ENCODE measurements at regions not wholly inside any gene's neighbourhood (a gene's known extent, or its start where the extent isn't known, plus 50 kb on each side); places are given as distances from the start of the nearest gene placed in this dataset.
"Not testable (repeated sequence)": the region's sequence is repeated elsewhere in the genome, so short reads cannot be mapped to it uniquely, and the experiment has no call there.

GRCh38 chr6:152828431-152828830 is 77.8 kb downstream of the VIP start:
- Mint-ChIP-seq H3K4me1 (no peaks in the 10 kb centered on the region), H3K27me3 (ENCODE audit: low read depth) (no peaks in the 10 kb centered on the region), H3K4me3 (no peak overlapping the region), H3K36me3 (ENCODE audit: low read depth) (no peaks in the 10 kb centered on the region), H3K27ac (ENCODE audit: unreplicated experiment) (no peak overlapping the region), H3K9me3 (no peaks in the 10 kb centered on the region)
- DNase-seq (ENCODE audit: low read depth, low spot score): no peak
- TF ChIP-seq, protein P1, sequence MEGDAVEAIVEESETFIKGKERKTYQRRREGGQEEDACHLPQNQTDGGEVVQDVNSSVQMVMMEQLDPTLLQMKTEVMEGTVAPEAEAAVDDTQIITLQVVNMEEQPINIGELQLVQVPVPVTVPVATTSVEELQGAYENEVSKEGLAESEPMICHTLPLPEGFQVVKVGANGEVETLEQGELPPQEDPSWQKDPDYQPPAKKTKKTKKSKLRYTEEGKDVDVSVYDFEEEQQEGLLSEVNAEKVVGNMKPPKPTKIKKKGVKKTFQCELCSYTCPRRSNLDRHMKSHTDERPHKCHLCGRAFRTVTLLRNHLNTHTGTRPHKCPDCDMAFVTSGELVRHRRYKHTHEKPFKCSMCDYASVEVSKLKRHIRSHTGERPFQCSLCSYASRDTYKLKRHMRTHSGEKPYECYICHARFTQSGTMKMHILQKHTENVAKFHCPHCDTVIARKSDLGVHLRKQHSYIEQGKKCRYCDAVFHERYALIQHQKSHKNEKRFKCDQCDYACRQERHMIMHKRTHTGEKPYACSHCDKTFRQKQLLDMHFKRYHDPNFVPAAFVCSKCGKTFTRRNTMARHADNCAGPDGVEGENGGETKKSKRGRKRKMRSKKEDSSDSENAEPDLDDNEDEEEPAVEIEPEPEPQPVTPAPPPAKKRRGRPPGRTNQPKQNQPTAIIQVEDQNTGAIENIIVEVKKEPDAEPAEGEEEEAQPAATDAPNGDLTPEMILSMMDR (conservative IDR thresholded peaks at IDR 0.05): no peak

DNA sequence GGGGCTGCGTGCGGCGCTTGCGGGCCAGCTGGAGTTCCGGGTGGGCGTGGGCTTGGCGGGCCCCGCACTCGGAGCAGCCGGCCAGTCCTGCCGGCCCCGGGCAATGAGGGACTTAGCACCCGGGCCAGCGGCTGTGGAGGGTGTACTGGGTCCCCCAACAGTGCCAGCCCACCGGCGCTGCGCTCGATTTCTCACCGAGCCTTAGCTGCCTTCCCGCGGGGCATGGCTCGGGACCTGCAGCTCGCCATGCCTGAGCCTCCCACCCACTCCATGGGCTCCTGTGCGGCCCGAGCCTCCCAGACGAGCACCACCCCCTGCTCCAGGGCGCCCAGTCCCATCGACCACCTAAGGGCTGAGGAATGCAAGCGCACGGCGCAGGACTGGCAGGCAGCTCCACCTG is 83.8 kb downstream of the VIP start:
- H3K27ac Mint-ChIP-seq (ENCODE audit: unreplicated experiment); H3K4me1 Mint-ChIP-seq; H3K4me3 Mint-ChIP-seq; H3K9me3 Mint-ChIP-seq; DNase-seq (ENCODE audit: low read depth, low spot score); H3K36me3 Mint-ChIP-seq (ENCODE audit: low read depth): not testable (repeated sequence)
- peaks cover 14% of the 10 kb centered on the region for H3K27me3 Mint-ChIP-seq (ENCODE audit: low read depth)

DNA sequence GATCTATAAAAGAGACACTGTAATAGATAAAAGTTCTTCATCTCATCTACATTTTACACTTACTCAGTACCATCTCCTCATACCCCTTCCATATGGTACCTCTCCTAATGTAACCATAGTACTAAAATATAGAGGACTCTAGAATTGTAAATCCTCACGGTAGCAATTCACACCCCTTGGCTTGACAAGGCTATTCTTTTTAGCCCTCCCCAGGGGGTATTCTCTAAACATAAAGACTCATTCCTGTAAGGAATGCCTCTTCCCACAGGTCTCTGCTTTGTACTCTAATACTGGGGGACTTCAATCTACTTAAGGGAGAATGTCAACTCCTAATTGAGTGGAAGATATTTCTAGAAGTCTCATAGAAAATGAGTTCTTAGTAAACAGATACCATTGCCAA is 85.9 kb downstream of the VIP start:
- DNase-seq (ENCODE audit: low read depth, low spot score): no peak
- Mint-ChIP-seq H3K4me1 (no peaks in the 10 kb centered on the region), H3K9me3 (no peaks in the 10 kb centered on the region), H3K36me3 (ENCODE audit: low read depth) (no peaks in the 10 kb centered on the region), H3K4me3 (no peak overlapping the region), H3K27ac (ENCODE audit: unreplicated experiment) (no peak overlapping the region), H3K27me3 (ENCODE audit: low read depth) (peaks cover 20% of the 10 kb centered on the region)
- TF ChIP-seq, protein P1 (conservative IDR thresholded peaks at IDR 0.05): no peak

GRCh38 chr6:152845421-152845820 is 94.8 kb downstream of the VIP start:
- no peaks in the 10 kb centered on the region for H3K36me3 Mint-ChIP-seq (ENCODE audit: low read depth)
- DNase-seq (ENCODE audit: low read depth, low spot score): no peak
- H3K27me3 Mint-ChIP-seq (ENCODE audit: low read depth): peaks cover 35% of the 10 kb centered on the region
- no peaks in the 10 kb centered on the region for H3K4me1 Mint-ChIP-seq
- no peak overlapping the region for H3K4me3 Mint-ChIP-seq
- peaks cover 9% of the 10 kb centered on the region for H3K9me3 Mint-ChIP-seq
- TF ChIP-seq, protein P1 (conservative IDR thresholded peaks at IDR 0.05): no peak
- H3K27ac Mint-ChIP-seq (ENCODE audit: unreplicated experiment): no peak overlapping the region

GRCh38 chr6:152846825-152847224 is 96.2 kb downstream of the VIP start:
- Mint-ChIP-seq H3K4me1 (no peaks in the 10 kb centered on the region), H3K27ac (ENCODE audit: unreplicated experiment) (no peak overlapping the region), H3K9me3 (peaks cover 9% of the 10 kb centered on the region), H3K4me3 (no peak overlapping the region), H3K27me3 (ENCODE audit: low read depth) (peaks cover 39% of the 10 kb centered on the region), H3K36me3 (ENCODE audit: low read depth) (no peaks in the 10 kb centered on the region)
- TF ChIP-seq, protein P1 (conservative IDR thresholded peaks at IDR 0.05): no peak
- DNase-seq (ENCODE audit: low read depth, low spot score): no peak

GRCh38 chr6:152848919-152849318 is 98.3 kb downstream of the VIP start:
- Mint-ChIP-seq H3K27ac (ENCODE audit: unreplicated experiment) (no peak overlapping the region), H3K9me3 (peaks cover 9% of the 10 kb centered on the region), H3K4me1 (no peaks in the 10 kb centered on the region), H3K4me3 (no peak overlapping the region), H3K36me3 (ENCODE audit: low read depth) (no peaks in the 10 kb centered on the region), H3K27me3 (ENCODE audit: low read depth) (peaks cover 42% of the 10 kb centered on the region)
- TF ChIP-seq, protein P1 (conservative IDR thresholded peaks at IDR 0.05): no peak
- DNase-seq (ENCODE audit: low read depth, low spot score): no peak
